Esophagus muscularis mucosa (tissue), 4 donors: ENCODE measurements at regions not wholly inside any gene's neighbourhood (a gene's known extent, or its start where the extent isn't known, plus 50 kb on each side); places are given as distances from the start of the nearest gene placed in this dataset.

Source experiments
- DNase-seq: peaks from one replicate; pipeline ENCODE4 v3.0.0-alpha.2; 2017; ENCODE audit errors: extremely low spot score
- H3K27ac ChIP-seq, 4 donors: fragments of 200-600 bp; sonication (generic); replicated peaks in 1 of 4; 1 replicate in 3 of 4; 2 replicates in 1 of 4; pipeline ENCODE4 v1.5.1; 2016 to 2019; ENCODE audit warnings: mild to moderate bottlenecking in 1 of 4
- H3K27me3 ChIP-seq, 4 donors: fragments of 200-600 bp; sonication (generic); one replicate each; pipeline versions ENCODE4 v1.5.1 to v1.6.0; 2016 to 2019
- H3K36me3 ChIP-seq, 4 donors: fragments of 200-600 bp; sonication (generic); one replicate each; pipeline ENCODE4 v1.5.1; 2016 to 2019
- H3K4me1 ChIP-seq, 4 donors: fragments of 200-600 bp; sonication (generic); one replicate each; pipeline ENCODE4 v1.5.1; 2016 to 2019
- H3K4me3 ChIP-seq, 4 donors: fragments of 200-600 bp; sonication (generic); 1 replicate in 2 of 4; 2 replicates in 2 of 4; pipeline ENCODE4 v1.5.1; 2016 to 2019; ENCODE audit warnings: mild to moderate bottlenecking in 4 of 4, moderate library complexity in 1 of 4
- H3K9me3 ChIP-seq, 4 donors: fragments of 200-600 bp; sonication (generic); 1 replicate in 3 of 4; 2 replicates in 1 of 4; pipeline ENCODE4 v1.5.1; 2016 to 2019
- EP300 ChIP-seq: sonication (generic); formaldehyde crosslinking; IDR thresholded peaks from one replicate; pipeline ENCODE4 v1.6.1; 2017; ENCODE audit warnings: antibody characterized with exemption
- POLR2A ChIP-seq: fragments of 450-650 bp; IDR thresholded peaks from one replicate; pipeline ENCODE4 v1.6.1; 2017; ENCODE audit warnings: antibody characterized with exemption, moderate library complexity, mild to moderate bottlenecking, low read depth
- POLR2AphosphoS5 ChIP-seq, 2 donors: sonication (generic); formaldehyde crosslinking; IDR thresholded peaks; one replicate each; pipeline ENCODE4 v1.6.1; 2017; ENCODE audit warnings: antibody characterized with exemption in 2 of 2
- WGBS: methylation state at CpG from one replicate; pipeline ENCODE4 v1.1.5; 2018; 5-methylcytosine and 5-hydroxymethylcytosine counted together
- intact Hi-C: fragments of 100-400 bp; cut with DNase I; formaldehyde crosslinking; loops from one replicate; pipeline ENCODE4 v1.15.1; 2023
- TF ChIP-seq, protein P1 (sequence below), 3 experiments: fragments of 200-600 bp in 2 of 3; fragments of 450-650 bp in 1 of 3; sonication (generic) in 2 of 3; IDR thresholded peaks; one replicate each; pipeline ENCODE4 v1.5.1; 2017 to 2019; ENCODE audit warnings: antibody characterized with exemption in 3 of 3, mild to moderate bottlenecking in 2 of 3, moderate library complexity in 1 of 3

DNA sequence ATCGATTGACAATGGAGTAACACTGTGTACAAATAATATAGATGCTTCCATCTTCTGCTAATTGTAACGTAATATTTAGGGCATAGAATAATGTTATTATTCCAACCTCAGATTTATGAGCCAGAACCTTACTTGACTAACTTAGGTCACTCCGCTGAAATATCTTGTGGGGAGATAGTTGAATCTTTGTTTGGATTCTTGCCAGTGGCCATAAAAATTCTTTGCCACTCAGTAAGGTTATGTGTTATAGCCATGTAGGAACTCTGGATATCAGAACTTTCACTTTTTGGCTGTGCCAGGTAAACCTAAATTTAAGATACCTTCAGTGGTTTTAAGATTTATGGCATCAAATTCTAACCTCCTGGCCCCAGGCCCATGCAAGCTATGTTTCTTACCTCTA is 197.6 kb downstream of the WDR11 start:
- WGBS = 91% methylated on average over 3 of the region's 3 CpGs
- Histone ChIP-seq H3K4me1 (peaks cover 0 to 3% (median 1%) of the 10 kb centered on the region in 4 donors), H3K9me3 (no peaks in the 10 kb centered on the region), H3K36me3 (no peaks in the 10 kb centered on the region), H3K27ac (no peak overlapping the region), H3K4me3 (no peak overlapping the region), H3K27me3 (no peaks in the 10 kb centered on the region)
- TF ChIP-seq POLR2AphosphoS5 (IDR thresholded peaks at IDR 0.05) (no peak), POLR2A (no peak), EP300 (no peak)
- TF ChIP-seq, protein P1, sequence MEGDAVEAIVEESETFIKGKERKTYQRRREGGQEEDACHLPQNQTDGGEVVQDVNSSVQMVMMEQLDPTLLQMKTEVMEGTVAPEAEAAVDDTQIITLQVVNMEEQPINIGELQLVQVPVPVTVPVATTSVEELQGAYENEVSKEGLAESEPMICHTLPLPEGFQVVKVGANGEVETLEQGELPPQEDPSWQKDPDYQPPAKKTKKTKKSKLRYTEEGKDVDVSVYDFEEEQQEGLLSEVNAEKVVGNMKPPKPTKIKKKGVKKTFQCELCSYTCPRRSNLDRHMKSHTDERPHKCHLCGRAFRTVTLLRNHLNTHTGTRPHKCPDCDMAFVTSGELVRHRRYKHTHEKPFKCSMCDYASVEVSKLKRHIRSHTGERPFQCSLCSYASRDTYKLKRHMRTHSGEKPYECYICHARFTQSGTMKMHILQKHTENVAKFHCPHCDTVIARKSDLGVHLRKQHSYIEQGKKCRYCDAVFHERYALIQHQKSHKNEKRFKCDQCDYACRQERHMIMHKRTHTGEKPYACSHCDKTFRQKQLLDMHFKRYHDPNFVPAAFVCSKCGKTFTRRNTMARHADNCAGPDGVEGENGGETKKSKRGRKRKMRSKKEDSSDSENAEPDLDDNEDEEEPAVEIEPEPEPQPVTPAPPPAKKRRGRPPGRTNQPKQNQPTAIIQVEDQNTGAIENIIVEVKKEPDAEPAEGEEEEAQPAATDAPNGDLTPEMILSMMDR (IDR thresholded peaks at IDR 0.05) = no peak
- intact Hi-C loops = no loop called here
- no peak for DNase-seq

DNA sequence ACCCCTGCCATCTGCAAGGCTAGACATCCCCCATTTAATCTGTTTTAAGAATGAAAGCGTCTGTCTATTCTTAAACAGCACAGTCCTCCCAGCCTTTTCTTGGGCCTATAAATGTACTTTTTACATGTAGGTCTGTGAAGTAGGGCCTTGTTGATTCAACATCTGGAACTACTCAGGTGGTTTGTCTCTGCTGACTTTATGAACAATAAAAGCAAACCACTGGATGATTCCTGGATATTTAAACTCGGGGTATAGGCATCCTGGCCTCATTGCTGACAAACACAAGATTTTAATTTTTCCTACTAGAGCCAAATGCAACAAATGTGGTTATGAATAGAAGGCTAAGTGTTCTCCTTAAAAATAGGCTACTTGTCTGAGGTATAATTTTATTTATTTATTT is 198.3 kb downstream of the WDR11 start:
- WGBS = 58% methylated on average over 2 of the region's 2 CpGs

DNA sequence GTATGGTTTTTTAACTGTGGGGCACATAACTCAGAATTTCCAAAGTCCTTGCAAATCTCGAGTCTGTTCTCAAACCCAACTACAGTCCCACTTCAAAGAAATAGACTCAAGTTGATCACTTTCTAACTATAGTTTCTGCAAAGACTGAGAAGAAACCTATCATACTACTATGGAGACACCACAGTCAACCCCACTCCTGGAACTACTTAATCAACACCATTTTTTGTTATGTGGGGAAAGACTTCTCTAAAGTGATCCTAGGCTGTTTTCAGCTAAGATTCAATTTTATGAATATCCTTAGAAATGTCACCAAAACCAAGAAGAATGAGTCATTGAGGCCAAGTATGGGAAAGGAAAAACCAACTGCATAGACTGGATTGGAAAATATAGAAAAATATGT is 198.8 kb downstream of the WDR11 start:
- 88% methylated on average over 1 of the region's 1 CpG for WGBS
- TF ChIP-seq, protein P1 (IDR thresholded peaks at IDR 0.05) = no peak
- TF ChIP-seq POLR2A = no peak
- no peak for TF ChIP-seq EP300
- TF ChIP-seq POLR2AphosphoS5 (IDR thresholded peaks at IDR 0.05) = no peak
- intact Hi-C loops = no loop called here
- DNase-seq = no peak
- Histone ChIP-seq H3K27me3 (no peaks in the 10 kb centered on the region), H3K36me3 (no peaks in the 10 kb centered on the region), H3K9me3 (no peaks in the 10 kb centered on the region), H3K4me1 (no peaks in the 10 kb centered on the region), H3K27ac (no peak overlapping the region), H3K4me3 (no peak overlapping the region)

More for the DNA sequence above, 198.3 kb downstream of the WDR11 start:
- intact Hi-C loops = no loop called here
- Histone ChIP-seq H3K4me1 (no peaks in the 10 kb centered on the region), H3K27me3 (no peaks in the 10 kb centered on the region), H3K4me3 (no peak overlapping the region), H3K36me3 (no peaks in the 10 kb centered on the region), H3K9me3 (no peaks in the 10 kb centered on the region), H3K27ac (no peak overlapping the region)
- TF ChIP-seq EP300 (no peak), POLR2AphosphoS5 (IDR thresholded peaks at IDR 0.05) (no peak), POLR2A (no peak)
- TF ChIP-seq, protein P1 (IDR thresholded peaks at IDR 0.05) = no peak
- no peak for DNase-seq

DNA sequence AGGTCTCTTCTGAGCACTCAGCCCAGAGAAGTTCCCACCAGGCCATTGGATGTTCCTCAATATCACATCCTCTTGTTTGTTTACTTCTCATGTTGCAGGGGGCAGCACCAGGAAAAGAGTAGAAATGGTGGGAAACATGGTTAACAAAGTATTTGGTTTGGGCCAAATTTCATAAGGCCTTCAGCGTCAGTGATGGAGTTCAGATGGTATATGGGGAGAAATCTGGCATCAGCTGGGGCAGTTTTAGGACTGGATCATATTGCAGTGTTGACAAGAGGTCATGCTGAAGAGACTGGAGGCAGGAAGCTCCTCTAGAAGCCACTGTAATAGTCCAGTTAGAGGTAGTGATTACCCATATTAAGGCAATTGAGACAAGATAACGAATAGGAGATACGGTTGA is 200.0 kb downstream of the WDR11 start:
- no peaks in the 10 kb centered on the region for H3K27me3 ChIP-seq
- intact Hi-C loops = no loop called here
- no peak overlapping the region for H3K4me3 ChIP-seq
- no peaks in the 10 kb centered on the region for H3K36me3 ChIP-seq
- no peak for TF ChIP-seq POLR2AphosphoS5 (IDR thresholded peaks at IDR 0.05)
- TF ChIP-seq, protein P1 (IDR thresholded peaks at IDR 0.05) = no peak
- TF ChIP-seq POLR2A = no peak
- TF ChIP-seq EP300 = no peak
- WGBS = 91% methylated on average over 3 of the region's 3 CpGs
- DNase-seq = no peak
- H3K9me3 ChIP-seq = no peaks in the 10 kb centered on the region
- H3K4me1 ChIP-seq = no peaks in the 10 kb centered on the region
- H3K27ac ChIP-seq = no peak overlapping the region

DNA sequence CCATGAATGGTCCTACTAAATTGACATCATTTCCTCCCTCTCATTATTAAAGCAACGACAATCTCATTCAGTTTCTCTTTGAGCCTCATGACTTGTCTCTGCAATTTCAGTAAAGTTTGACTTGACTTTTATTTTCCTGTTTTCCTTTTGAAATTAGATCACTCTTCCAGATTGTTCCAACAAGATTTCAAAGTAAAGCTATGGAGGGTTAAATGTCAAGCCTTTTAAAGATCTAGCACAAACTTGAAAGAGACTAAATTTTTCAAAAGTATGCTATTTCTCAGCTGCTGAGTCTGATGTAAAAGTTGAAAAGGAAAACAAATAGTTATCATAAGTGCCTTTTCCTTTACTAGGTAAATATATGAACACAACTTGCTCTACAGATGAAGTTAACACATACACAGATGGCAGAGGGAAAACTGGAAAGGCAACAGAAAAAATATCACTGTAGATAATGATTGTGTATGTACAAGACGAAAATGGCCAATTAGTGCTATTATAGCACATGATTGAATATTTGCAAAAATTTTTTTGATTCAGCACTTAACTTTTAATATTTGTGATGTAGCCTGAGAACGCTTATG is 200.6 kb downstream of the WDR11 start:
- intact Hi-C loops = no loop called here
- no peak for DNase-seq
- H3K27me3 ChIP-seq = no peaks in the 10 kb centered on the region
- H3K36me3 ChIP-seq = no peaks in the 10 kb centered on the region
- H3K4me1 ChIP-seq = no peaks in the 10 kb centered on the region
- no peak overlapping the region for H3K27ac ChIP-seq
- 81% methylated on average over 3 of the region's 3 CpGs for WGBS
- H3K9me3 ChIP-seq = no peaks in the 10 kb centered on the region
- TF ChIP-seq EP300 (no peak), POLR2A (no peak), POLR2AphosphoS5 (IDR thresholded peaks at IDR 0.05) (no peak)
- TF ChIP-seq, protein P1 (IDR thresholded peaks at IDR 0.05) = no peak
- H3K4me3 ChIP-seq = no peak overlapping the region
